Trophoblast cell (in vitro differentiated cells and primary cell): ENCODE measurements at regions not wholly inside any gene's neighbourhood (a gene's known extent, or its start where the extent isn't known, plus 50 kb on each side); places are given as distances from the start of the nearest gene placed in this dataset.

Experiments
- DNase-seq, 2 donors: peaks; one replicate each; pipeline ENCODE4 v3.0.0-alpha.2; 2016
- H2AFZ ChIP-seq: 2 replicates; pipeline ENCODE4 v1.6.1; 2013; ENCODE audit warnings: low read length, moderate library complexity, mild to moderate bottlenecking; ENCODE audit not compliant: insufficient read depth, poor library complexity
- H2AK5ac ChIP-seq: 2 replicates; pipeline ENCODE4 v1.6.1; 2013; ENCODE audit warnings: mild to moderate bottlenecking, low read length
- H2BK120ac ChIP-seq: 2 replicates; pipeline ENCODE4 v1.6.1; 2013; ENCODE audit warnings: low read length, mild to moderate bottlenecking, moderate library complexity; ENCODE audit not compliant: insufficient read depth, poor library complexity
- H2BK12ac ChIP-seq: 2 replicates; pipeline ENCODE4 v1.6.1; 2013; ENCODE audit warnings: mild to moderate bottlenecking, low read length, moderate library complexity
- H2BK5ac ChIP-seq: 2 replicates; pipeline ENCODE4 v1.6.1; 2013; ENCODE audit warnings: low read length, low read depth, moderate library complexity, mild to moderate bottlenecking; ENCODE audit not compliant: poor library complexity
- H3K14ac ChIP-seq: 2 replicates; pipeline ENCODE4 v1.6.1; 2013; ENCODE audit warnings: mild to moderate bottlenecking, low read length
- H3K18ac ChIP-seq: 2 replicates; pipeline ENCODE4 v1.6.1; 2013; ENCODE audit warnings: mild to moderate bottlenecking, low read length
- H3K23ac ChIP-seq: 2 replicates; pipeline ENCODE4 v1.6.1; 2013; ENCODE audit warnings: low read length
- H3K27ac ChIP-seq: 2 replicates; pipeline ENCODE4 v1.5.1; 2013; ENCODE audit warnings: low read depth, mild to moderate bottlenecking, inconsistent platforms, low read length, moderate library complexity
- H3K27me3 ChIP-seq: 2 replicates; pipeline ENCODE4 v1.6.1; 2013; ENCODE audit warnings: inconsistent platforms, mild to moderate bottlenecking, low read length, moderate library complexity; ENCODE audit not compliant: insufficient read depth
- H3K36me3 ChIP-seq, 2 experiments: 1 replicate in 1 of 2; 2 replicates in 1 of 2; pipeline ENCODE4 v1.6.1; 2013; ENCODE audit warnings: low read length in 2 of 2, mild to moderate bottlenecking in 2 of 2, moderate library complexity in 1 of 2; ENCODE audit not compliant: insufficient read depth in 2 of 2, control insufficient read depth in 1 of 2
- H3K4ac ChIP-seq: 2 replicates; pipeline ENCODE4 v1.6.1; 2013; ENCODE audit warnings: low read depth, mild to moderate bottlenecking, low read length, moderate library complexity
- H3K4me1 ChIP-seq, 2 experiments: 1 replicate in 1 of 2; 2 replicates in 1 of 2; pipeline ENCODE4 v1.6.1; 2013; ENCODE audit warnings: low read length in 2 of 2, mild to moderate bottlenecking in 2 of 2, moderate library complexity in 1 of 2; ENCODE audit not compliant: insufficient read depth in 2 of 2, control insufficient read depth in 1 of 2
- H3K4me2 ChIP-seq: 2 replicates; pipeline ENCODE4 v1.6.1; 2013; ENCODE audit warnings: inconsistent platforms, mild to moderate bottlenecking, low read length, moderate library complexity
- H3K4me3 ChIP-seq: 2 replicates; pipeline ENCODE4 v1.5.1; 2013; ENCODE audit warnings: mild to moderate bottlenecking, low read depth, low read length, inconsistent platforms
- H3K79me1 ChIP-seq: one replicate; pipeline ENCODE4 v1.6.1; 2013; ENCODE audit warnings: low read length
- H3K79me2 ChIP-seq: 2 replicates; pipeline ENCODE4 v1.6.1; 2013; ENCODE audit warnings: low read length, mild to moderate bottlenecking; ENCODE audit not compliant: control insufficient read depth, insufficient read depth, poor library complexity
- H3K9ac ChIP-seq: 2 replicates; pipeline ENCODE4 v1.6.1; 2013; ENCODE audit warnings: mild to moderate bottlenecking, low read length
- H3K9me3 ChIP-seq: 2 replicates; pipeline ENCODE4 v1.6.1; 2013; ENCODE audit warnings: low read depth, mild to moderate bottlenecking, control low read depth, inconsistent platforms, low read length; ENCODE audit not compliant: insufficient read depth
- H4K12ac ChIP-seq: 2 replicates; pipeline ENCODE4 v1.6.1; 2013; ENCODE audit warnings: low read depth, mild to moderate bottlenecking, low read length, moderate library complexity
- H4K8ac ChIP-seq: 2 replicates; pipeline ENCODE4 v1.6.1; 2013; ENCODE audit warnings: low read depth, mild to moderate bottlenecking, low read length, moderate library complexity
- H4K91ac ChIP-seq: one replicate; pipeline ENCODE4 v1.6.1; 2013; ENCODE audit warnings: low read depth, mild to moderate bottlenecking, low read length, moderate library complexity
- WGBS: extraction: QIAGEN DNeasy Blood & Tissue Kit; methylation state at CpG from one replicate; pipeline ENCODE4 v1.1.7; 2013; ENCODE audit warnings: missing lambda C conversion rate; ENCODE audit not compliant: insufficient read length, insufficient coverage; ENCODE audit errors: extremely low coverage; 5-methylcytosine and 5-hydroxymethylcytosine counted together

DNA sequence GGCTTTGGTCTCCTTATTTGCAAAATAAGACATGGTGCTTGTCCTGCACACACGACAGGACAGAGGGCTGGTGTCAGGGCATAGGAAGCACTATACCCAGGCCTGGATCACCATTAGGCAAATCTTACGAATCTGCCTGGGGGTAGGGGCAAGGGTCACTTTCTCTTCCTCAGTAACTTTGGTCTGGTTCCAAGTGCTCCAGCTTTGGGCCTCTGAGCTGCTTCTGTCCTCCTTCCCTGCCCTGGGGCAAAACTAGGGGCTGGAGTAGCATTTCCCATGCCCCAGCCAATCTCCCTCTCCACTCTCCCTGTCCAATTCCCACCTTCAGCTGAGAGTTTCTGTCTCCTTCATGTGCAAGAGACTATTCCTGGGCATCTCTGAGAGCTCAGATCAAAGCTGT, 123.7 kb upstream of the NECTIN1 start:
- no peaks in the 10 kb centered on the region for H3K79me1 ChIP-seq
- no peak overlapping the region for H2BK12ac ChIP-seq
- no peak overlapping the region for H3K4me3 ChIP-seq
- no CpG with 5 or more reads among the region's 2 CpGs for WGBS
- H3K18ac ChIP-seq = no peak overlapping the region
- H3K14ac ChIP-seq = no peak overlapping the region
- H3K9me3 ChIP-seq = peaks cover 2% of the 10 kb centered on the region
- no peaks in the 10 kb centered on the region for H3K79me2 ChIP-seq
- peaks cover 10 to 12% of the 10 kb centered on the region in 2 experiments for H3K4me1 ChIP-seq
- H4K91ac ChIP-seq = no peak overlapping the region
- no peak overlapping the region for H2AFZ ChIP-seq
- no peak overlapping the region for H2BK120ac ChIP-seq
- no peak overlapping the region for H2AK5ac ChIP-seq
- no peak overlapping the region for H3K27ac ChIP-seq
- H3K27me3 ChIP-seq = no peaks in the 10 kb centered on the region
- no peak for DNase-seq
- H3K4me2 ChIP-seq = peak overlapping the region; percentile 11
- no peak overlapping the region for H2BK5ac ChIP-seq
- no peaks in the 10 kb centered on the region for H3K36me3 ChIP-seq
- no peak overlapping the region for H3K23ac ChIP-seq
- no peak overlapping the region for H3K4ac ChIP-seq
- no peak overlapping the region for H4K12ac ChIP-seq
- no peak overlapping the region for H3K9ac ChIP-seq
- no peak overlapping the region for H4K8ac ChIP-seq

- DNase-seq = no peak
- Histone ChIP-seq H4K12ac (no peak overlapping the region), H3K36me3 (no peaks in the 10 kb centered on the region), H3K4me3 (no peak overlapping the region), H2AK5ac (no peak overlapping the region), H4K91ac (no peak overlapping the region), H2BK5ac (no peak overlapping the region), H3K23ac (no peak overlapping the region), H2BK12ac (no peak overlapping the region), H2AFZ (no peak overlapping the region), H3K79me2 (no peaks in the 10 kb centered on the region), H3K79me1 (no peaks in the 10 kb centered on the region), H3K27ac (no peak overlapping the region), H4K8ac (no peak overlapping the region), H3K14ac (no peak overlapping the region), H3K18ac (no peak overlapping the region), H2BK120ac (no peak overlapping the region), H3K4me1 (peaks cover 10 to 13% of the 10 kb centered on the region in 2 experiments), H3K9ac (peak overlapping the region; percentile 14), H3K4ac (no peak overlapping the region), H3K27me3 (no peaks in the 10 kb centered on the region), H3K4me2 (no peak overlapping the region), H3K9me3 (no peaks in the 10 kb centered on the region)
- no CpG with 5 or more reads among the region's 5 CpGs for WGBS
Observed at GRCh38 chr11:119850822-119851409, 121.9 kb upstream of the NECTIN1 start.

- Histone ChIP-seq H4K12ac (no peak overlapping the region), H3K9ac (no peak overlapping the region), H4K91ac (no peak overlapping the region), H3K4me1 (peaks cover 20 to 21% of the 10 kb centered on the region in 2 experiments), H3K79me2 (peaks cover 3% of the 10 kb centered on the region), H3K23ac (no peak overlapping the region), H2BK12ac (no peak overlapping the region), H2BK120ac (no peak overlapping the region), H2AK5ac (no peak overlapping the region), H3K36me3 (no peaks in the 10 kb centered on the region), H3K18ac (no peak overlapping the region), H3K27ac (no peak overlapping the region), H3K4me2 (no peak overlapping the region), H3K4me3 (no peak overlapping the region), H3K14ac (no peak overlapping the region), H3K9me3 (no peaks in the 10 kb centered on the region), H2BK5ac (no peak overlapping the region), H4K8ac (no peak overlapping the region), H3K4ac (no peak overlapping the region), H2AFZ (no peak overlapping the region), H3K79me1 (peaks cover 5% of the 10 kb centered on the region), H3K27me3 (no peaks in the 10 kb centered on the region)
- peak in 1 of 2 donors; percentile 23 for DNase-seq
- no CpG with 5 or more reads among the region's 1 CpG for WGBS
Observed at GRCh38 chr11:119849872-119850271, 120.9 kb upstream of the NECTIN1 start.

- Histone ChIP-seq H4K12ac (no peak overlapping the region), H2AK5ac (no peak overlapping the region), H3K27me3 (no peaks in the 10 kb centered on the region), H3K23ac (no peak overlapping the region), H3K9me3 (no peaks in the 10 kb centered on the region), H3K79me1 (peaks cover 5% of the 10 kb centered on the region), H3K18ac (no peak overlapping the region), H3K14ac (no peak overlapping the region), H3K4me1 (peaks cover 16 to 19% of the 10 kb centered on the region in 2 experiments), H4K8ac (no peak overlapping the region), H3K36me3 (no peaks in the 10 kb centered on the region), H3K4ac (no peak overlapping the region), H4K91ac (no peak overlapping the region), H3K27ac (no peak overlapping the region), H3K79me2 (peaks cover 3% of the 10 kb centered on the region), H2AFZ (no peak overlapping the region), H3K4me2 (no peak overlapping the region), H3K9ac (no peak overlapping the region), H2BK5ac (no peak overlapping the region), H3K4me3 (no peak overlapping the region), H2BK120ac (no peak overlapping the region), H2BK12ac (no peak overlapping the region)
- WGBS = no CpG with 5 or more reads among the region's 4 CpGs
- no peak for DNase-seq
Observed at GRCh38 chr11:119847853-119848252, 118.9 kb upstream of the NECTIN1 start.
